Inflammatory macrophage treated with lipopolysaccharide for 1 hour (primary cell): ENCODE measurements at regions not wholly inside any gene's neighbourhood (a gene's known extent, or its start where the extent isn't known, plus 50 kb on each side); places are given as distances from the start of the nearest gene placed in this dataset.

Experiments used
- DNase-seq, 2 donors: peaks; one replicate each; pipeline ENCODE4 v3.0.0-alpha.2; 2020 to 2022

DNA sequence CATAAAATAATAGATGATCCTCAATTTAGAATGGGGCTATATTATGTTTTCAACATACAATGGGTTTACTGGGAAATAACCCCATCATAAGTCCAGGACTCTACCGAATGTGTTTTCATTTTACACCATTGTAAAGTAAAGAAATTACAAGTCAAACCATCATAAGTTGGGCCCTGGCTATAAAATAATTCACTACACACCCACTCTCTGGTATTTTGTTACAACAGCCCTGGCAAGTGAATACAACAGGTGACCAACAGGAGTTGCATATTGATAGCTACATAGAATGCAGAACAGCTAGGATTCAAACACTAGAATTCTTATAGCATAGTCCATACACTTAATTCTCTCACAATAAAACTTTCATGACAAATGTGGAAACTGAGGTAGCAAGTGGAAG, 673.0 kb upstream of the CA10 start:
- no peak for DNase-seq

DNA sequence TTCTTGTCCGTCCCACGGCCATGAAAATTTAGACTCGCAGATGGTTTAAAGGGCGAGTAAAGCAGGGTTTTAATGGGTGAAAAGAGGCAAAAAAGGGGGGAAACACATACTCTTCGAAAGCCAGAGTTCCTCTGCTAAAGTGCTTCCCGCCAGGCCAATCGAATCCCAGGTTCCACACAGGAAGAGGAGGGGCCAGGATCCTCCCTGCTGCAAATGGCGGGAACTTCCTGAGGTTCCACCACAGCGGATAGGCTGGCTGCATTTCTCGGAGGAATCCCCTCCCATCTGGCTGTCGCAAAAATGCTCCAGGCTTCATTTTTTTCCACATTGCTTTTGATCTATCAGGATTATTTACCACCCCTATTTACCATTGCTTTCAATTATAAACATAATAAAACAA, 670.1 kb upstream of the CA10 start:
- DNase-seq: no peak

DNA sequence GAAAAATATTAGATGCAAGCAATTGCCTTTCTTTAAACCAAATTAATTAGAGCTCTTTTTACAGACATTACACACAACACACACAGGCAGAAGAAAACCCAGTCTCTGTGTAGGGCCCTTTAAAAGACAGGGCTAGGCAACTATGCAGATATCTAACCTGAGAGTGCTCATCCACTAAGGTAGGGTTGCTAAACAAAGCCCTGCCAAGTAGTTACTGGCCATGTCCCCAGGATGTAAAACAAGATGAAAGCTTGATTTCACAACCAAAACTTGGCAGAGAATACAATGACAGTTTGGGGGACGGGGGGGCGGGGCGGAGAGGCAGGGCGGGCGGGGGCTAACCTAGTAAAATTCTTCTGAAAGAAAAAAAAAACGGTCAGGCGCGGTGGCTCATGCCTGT, 669.0 kb upstream of the CA10 start:
- DNase-seq: no peak

DNA sequence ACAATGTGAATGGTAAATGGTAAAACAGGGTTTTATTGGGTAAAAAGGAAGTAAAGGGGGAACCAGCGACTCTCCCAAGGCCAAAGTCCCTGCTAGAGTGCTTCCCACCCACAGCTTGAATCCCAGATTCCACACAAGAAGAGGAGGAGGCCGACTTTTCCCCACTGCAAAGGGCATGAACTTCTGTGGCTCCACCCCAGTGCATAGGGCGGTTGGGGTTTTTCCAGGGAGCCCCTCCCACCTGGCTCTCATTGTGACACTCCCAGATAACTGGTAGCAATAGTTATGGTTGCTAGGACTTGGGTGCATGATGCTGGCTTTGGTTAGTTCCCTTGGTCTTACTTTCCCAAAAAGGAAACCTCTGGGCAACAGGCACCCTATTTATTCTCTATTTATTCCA, 666.0 kb upstream of the CA10 start:
- no peak for DNase-seq

DNA sequence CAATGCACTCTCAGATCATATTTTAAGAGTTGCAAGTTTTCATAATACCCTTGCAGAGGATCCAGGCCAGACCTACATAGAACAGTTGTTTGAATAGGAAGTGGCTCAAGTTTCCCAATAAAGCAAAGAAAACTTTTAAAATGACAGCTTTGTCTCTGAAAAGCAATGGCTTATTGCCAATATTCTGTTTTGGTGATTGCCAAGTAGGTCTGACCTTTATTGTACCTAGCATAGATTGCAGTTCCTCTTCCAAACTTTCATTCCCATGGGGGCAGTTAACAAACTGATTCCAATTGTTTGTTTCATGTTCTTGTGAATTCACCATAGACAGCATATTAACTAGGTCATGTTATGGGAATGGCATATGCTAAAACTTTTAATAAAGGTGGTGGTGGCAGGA, 664.6 kb upstream of the CA10 start:
- no peak for DNase-seq

DNA sequence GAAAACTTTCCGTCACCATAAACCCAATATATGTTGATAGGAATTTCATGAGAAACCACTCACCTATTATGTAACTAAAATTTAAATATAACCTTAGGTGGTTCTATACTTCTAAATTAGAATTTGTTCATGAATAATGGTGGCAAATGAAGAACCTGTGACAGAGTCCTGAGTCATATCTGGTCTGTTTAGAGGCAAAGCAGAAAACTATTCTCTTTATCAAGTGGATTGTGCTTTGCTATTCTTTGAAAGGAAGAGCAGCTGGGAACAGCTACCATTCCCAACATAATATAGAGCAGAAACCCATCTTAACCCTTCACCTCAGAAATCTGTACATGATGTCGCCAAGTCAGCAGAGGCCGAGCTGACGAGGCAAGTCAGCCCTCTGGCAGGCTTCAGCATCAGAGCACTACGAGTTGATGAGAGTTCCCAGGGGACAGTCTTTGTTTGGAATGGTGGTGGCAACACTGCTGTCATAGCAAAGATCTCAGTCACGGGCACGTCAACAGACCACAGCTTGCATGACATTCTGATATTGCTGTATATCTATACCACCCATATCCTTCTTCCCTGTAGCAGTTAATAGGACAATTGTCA, 631.9 kb upstream of the CA10 start:
- DNase-seq: no peak

DNA sequence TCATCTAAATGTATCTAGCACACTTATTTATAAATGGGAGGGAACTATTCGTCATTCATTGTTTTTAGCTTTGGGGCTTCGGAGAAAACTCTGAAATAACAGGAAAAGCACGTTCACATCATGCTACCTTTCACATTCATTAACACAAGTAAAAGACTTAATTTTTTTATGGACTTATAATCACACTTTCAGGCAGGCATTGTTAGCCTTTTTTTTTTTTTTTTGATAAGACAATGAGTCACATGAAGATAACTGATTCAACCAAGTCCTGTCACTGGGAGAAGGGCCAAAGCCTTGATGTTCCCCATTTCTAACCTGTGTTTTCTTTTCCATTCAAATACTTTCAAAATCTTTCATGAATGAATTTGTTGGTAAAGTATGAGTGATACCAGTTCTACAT, 631.3 kb upstream of the CA10 start:
- DNase-seq: no peak

DNA sequence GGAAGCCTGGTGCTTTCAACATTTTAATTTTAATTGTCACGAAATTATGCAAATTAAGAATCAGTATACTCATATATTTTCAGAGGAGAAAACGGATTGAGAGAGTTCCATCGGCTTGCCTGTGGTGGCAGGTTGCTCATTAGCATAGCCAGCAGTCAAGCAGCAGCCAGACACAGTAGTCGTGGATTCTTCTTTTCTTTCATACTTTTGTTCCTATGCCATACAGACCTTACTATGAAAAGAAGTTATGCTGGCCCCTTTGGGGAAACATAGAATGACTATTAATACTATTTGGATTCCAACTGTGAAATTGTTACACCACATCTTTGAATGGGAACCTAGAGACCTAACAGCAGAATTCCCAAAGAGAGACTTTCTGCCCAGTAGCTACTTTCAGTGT, 617.7 kb upstream of the CA10 start:
- DNase-seq: no peak

DNA sequence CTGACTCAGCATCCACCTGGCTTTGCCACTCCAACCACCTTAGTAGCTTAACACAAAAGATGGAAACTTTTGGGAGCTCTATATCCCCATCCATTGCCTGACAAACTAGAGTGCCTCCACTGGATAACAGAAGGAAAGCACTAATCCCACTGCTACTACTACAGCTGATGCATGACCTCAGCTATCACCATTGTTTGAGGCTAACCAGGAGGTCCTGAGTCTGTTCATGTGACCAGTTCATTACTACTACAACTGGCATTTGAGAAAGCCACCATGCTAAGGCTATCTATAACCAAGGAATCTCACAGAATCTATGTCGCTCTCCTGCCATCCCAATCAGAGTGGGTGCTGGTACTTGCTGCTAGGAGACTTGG, 604.3 kb upstream of the CA10 start:
- no peak for DNase-seq

DNA sequence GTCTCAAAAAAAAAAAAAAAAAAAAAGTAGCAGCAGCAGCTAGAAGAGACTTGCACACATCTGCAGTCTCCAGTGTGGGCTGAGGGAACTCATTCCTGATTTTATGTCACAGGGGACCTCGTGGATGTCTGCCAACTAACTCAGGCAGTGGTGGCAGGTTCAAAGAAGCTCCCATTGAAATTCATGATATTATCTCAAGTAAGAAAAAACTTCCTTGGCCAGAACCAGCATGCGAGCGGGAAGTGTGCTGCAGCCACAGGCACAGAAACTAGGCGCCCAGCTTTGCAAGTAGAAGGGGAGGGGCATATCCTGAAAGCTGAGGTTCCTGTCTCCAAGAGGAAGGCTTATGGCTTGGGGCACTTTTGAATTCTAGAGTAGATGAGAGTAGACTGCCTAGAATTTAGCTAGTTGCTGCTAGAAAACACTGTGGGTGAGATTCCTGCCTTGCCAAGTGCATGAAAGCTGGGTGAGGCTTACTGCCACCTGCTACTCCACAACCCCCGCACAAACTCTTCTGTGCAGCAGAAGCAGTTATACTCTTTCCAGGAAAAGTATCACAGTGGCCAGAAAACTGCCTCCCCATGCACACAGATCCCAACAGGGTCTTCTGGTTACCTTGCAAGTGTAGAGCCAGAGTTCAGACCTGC, 603.8 kb upstream of the CA10 start:
- no peak for DNase-seq

DNA sequence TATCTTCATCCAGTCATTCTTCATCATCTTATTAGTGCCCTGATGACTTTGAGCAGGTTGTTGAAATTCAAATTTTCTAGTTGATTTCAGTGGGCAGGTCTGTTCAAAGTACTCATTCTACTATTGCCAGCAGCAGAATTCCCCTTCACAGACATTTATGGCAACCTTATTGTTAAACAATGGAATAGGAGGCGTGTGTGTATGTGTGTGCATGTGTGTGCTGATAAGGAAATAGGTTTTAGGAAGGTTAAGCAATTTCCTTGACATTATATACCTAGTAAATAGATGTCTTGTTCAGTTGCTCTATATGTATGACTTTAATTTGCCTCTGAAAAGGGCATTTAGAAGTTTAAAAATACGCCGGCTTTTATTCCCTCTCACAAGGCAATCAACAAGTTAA, 601.4 kb upstream of the CA10 start:
- DNase-seq: no peak

DNA sequence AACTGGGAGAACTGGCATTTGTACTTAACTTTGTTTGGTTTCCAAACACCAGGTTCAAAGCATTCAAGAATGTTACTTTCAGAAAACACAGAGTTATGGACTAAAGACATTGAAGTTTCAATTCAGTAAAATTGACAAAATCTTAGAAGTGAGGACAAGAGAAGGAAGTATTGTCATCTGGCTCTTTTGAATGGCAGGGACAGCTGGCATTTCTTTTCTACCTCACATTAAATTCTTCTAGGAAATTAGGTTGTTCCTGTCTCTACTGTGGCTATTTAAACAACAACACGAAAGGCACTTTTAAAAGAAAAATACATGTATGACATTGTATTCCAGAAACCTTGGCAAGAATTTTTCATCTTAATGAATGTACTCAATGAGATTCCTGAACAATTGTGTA, 600.0 kb upstream of the CA10 start:
- DNase-seq: no peak

DNA sequence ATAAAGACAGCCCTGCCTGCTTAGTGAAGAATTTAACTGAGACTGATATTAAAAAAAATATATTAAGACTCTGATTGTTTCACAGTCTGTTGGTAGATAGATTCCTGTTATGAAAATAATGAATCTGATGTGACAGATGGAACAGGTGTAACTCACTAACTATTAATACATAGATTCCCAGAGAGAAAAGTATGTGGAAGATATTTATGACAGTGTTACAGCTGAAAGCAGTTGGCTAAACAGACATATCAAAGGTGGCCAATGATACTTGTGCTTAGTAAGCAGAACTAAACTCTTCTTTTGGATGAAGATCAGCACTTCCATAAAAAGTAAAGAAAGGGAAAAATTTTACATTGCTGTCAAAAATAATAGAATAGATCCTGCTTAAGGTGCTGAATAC, 598.2 kb upstream of the CA10 start:
- no peak for DNase-seq

DNA sequence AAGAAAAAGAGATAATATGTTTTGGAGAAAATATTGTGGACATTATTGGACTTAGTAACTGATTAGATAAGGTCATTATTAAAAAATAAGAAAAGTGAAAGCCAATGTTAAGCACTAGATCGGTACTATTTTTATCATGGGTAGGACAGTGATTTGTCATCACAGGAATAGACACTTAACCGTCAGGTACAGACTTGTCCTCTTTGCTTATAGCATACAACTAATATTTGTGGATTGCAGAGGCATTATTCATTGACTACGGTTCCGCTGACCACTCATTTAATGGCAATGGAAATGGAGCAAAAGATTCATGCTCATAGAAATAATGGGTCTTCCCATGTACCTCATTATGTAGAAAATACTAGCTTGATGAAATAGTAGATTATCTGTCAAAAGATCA, 596.3 kb upstream of the CA10 start:
- no peak for DNase-seq

DNA sequence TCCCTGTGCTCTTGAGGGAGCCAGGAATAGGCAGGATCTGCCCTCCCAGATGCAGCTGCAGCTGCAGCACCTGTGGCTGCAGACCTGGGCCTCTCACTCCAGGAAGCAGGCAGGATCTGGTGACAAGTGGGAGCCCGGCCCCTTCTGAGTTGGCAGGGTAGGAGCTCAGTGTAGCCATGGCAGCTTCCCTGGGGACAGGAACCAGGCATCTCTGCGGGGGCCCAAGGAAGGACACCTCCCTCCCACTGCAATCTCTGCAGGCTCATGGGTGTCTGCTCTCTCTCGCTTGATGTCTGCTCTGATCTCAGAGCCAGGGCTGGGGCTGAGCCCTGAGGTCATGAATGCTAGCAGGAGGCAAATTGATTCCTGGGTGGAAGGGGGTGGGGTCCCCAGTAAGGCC, 592.5 kb upstream of the CA10 start:
- no peak for DNase-seq

DNA sequence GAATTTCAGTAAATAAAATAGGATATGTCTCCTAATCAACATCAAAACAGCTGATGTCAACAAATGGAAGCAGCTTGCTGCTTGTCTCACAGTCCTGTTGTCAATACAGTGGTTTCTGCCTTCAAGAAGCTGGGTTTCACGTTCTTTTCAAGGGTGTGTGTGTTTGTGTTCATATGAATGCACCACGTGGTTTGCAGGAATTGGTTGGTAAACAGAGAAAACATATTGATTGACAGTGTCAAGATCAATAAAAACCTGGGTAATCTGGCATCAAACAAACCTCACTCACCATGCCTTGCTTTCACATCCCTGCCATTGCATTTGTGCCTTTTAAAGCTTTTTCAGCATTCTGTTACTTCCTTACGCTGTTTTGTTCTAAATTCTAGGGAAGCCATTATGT, 585.7 kb upstream of the CA10 start:
- no peak for DNase-seq

DNA sequence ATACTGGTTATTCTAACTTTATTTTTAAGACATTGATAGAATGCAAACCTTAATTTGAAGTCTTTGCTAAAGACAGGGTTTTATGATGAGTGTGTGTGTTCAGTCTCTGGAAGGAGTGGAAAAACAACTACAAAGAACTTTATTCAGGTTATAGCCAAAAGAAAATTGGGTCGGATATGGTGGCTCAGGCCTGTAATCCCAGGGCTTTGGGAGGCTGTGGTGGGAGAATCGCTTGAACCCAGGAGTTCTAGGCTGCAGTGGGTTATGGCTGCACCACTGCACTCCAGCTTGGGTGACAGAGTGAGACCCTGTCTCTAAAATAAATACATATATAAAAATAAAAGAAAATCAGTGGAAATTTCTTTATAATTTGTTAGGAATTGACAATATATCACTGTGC, 581.5 kb upstream of the CA10 start:
- DNase-seq: no peak

DNA sequence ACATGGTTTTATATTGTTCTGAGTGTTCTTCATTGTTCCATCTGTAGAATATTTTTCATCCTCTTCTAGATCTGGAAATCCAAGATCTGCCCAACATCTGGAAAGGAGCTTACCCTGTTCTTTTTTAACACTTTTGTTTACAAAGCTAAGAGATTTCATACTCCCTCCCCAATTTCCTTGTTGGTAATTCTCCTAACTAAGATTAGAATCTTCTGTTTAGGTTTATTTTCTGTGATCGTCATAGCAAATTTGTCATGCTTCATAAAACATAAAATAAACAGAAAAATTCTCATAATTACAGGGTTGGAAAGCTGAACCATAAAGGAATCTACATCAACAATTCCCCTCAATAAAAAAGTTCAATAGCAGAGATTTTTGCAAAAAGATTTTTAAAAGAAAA, 580.3 kb upstream of the CA10 start:
- DNase-seq: no peak

DNA sequence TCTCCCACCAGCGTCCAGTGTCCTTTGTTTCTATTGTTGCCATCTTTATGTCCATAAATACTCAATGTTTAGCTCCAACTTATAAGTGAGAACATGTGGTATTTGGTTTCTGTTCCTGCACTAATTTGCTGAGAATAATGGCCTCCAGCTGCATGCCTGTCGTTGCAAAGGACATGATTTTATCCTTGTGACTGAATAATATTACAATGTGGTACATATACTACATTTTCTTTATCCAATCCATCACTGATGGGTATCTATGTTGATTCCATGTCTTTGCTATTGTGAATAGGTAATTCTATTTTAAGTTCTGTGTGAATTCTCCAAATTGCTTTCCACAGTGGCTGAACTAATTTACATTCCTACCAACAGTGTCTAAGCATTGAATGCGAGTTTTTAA, 578.6 kb upstream of the CA10 start:
- no peak for DNase-seq

DNA sequence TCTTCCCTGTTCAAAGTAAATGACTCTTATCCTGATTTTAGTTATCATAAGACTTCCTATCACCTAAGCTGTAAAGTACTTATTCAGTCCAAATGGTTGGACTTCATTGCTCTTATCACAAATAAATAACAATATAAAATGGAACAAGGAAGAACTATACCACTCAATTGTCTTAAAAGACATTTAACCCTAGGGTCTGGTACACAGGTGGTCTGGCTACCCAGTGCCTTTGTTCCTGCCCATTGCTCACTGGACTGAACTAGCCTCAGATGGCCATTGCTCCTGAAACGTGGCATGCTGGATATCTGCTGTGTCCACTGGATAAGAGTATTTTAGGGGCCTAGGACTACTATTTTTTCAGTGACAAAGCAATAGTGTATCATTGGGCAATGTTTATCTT, 574.3 kb upstream of the CA10 start:
- no peak for DNase-seq

DNA sequence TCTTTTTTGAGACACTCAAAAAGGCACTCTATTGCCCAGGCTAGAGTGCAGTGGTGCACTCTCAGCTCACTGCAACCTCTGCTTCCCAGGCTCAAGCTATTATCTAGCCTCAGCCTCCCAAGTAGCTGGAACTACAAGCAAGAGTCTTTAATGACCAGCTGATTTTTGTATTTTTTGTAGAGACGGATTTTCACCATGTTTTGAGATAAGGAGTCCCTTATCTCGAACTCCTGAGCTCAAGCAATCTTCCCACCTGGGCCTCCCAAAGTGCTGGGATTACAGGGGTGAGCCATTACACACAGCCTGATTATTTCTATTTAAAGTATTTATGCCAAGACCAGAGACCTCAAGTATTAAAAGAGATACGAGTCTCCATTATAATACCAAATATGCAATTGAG, 566.1 kb upstream of the CA10 start:
- no peak for DNase-seq

DNA sequence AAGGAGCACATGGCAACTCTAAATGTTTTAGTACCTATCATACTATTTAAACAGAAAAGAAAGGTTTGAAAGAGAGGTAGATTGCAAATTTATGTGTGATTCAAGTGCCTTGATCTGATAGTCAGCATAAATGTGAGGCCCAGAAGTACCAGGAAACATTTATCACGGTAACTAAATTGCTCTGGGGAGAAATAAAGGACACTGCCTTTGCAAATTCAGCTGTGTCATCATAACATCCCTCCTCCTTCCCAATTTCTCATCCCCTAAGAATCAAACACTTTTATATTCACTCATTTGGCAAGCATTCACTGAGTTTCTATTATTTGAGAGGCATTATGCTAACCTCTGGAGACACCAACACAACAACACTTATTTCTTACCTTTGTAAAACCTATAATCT, 563.4 kb upstream of the CA10 start:
- DNase-seq: no peak

DNA sequence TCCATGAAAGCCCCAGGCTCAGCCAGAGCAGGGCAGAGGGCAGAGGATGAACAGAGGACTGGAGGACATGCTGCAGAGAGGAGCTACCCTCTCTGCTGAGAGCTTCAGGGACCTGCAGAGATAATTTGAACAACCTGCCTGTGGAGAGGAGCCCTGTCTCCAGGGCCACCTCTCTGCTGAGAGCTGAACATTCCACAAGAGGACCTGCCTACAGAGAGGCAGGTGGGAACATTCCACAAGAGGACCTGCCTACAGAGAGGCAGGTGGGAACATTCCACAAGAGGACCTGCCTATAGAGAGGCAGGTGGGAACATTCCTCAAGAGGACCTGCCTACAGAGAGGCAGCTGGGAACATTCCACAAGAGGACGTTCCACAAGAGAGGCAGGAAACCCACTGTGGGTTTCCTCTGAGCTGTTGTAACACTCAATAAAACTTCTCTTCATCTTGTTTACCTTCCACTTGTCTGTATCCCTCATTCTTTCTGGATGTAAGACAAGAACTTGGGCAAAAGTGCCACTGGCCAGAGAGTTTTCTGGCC, 551.9 kb upstream of the CA10 start:
- DNase-seq: no peak

DNA sequence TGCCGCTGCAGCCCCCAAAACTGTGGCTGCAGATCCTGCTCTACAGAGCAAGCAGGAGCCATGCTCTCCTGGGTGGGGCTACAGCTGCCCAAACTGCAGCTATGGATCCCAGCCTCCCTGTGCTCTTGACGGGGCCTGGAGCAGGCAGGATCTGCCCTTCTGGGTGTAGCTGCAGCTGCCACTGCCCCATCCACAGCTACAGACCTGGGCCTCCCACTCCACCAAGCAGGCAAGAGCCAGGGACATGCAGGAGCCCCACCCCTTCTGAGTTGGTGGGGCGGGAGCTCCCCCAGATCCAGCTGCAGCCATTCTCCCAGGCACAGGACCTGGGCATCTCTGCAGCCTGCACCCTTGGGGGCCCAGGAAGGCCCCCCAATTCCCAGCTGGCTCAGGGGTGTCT, 551.2 kb upstream of the CA10 start:
- DNase-seq: no peak

DNA sequence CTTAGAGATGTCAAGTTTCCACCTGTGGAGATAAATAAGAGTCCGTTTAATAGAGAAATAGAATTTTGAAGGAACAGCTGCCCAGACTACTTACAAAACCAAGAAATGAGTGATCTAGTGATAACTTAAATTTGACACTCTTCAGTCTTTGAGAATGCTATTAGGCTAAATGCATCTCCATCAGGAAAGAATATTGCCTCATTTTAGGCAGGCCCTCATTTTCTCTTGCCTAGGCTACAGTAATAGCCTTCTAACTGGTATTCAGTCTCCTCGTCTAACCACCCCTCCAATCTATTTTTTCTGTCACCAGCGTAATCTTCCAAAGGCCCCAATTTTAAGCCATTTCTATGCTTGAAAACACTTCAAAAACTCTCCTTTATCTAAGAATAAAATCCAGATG, 537.8 kb upstream of the CA10 start:
- DNase-seq: no peak
